Gastroesophageal sphincter (tissue), 4 donors: ENCODE measurements at regions not wholly inside any gene's neighbourhood (a gene's known extent, or its start where the extent isn't known, plus 50 kb on each side); places are given as distances from the start of the nearest gene placed in this dataset.

ENCODE experiments used
- ATAC-seq: fragments of 150-250 bp; one replicate; pipeline ENCODE4 v1.9.1; 2016; ENCODE audit warnings: mild to moderate bottlenecking, moderate library complexity
- H3K27ac ChIP-seq, 4 donors: fragments of 200-600 bp; sonication (generic) in 3 of 4; 1 replicate in 3 of 4; 2 replicates in 1 of 4; pipeline ENCODE4 v1.5.1; 2016 to 2019
- H3K27me3 ChIP-seq: fragments of 200-600 bp; sonication (generic); one replicate; pipeline ENCODE4 v1.5.1; 2019
- H3K36me3 ChIP-seq, 2 donors: fragments of 200-600 bp; sonication (generic); one replicate each; pipeline ENCODE4 v1.5.1; 2019; ENCODE audit warnings: control low read depth in 1 of 2
- H3K4me1 ChIP-seq, 3 donors: fragments of 200-600 bp; sonication (generic); 1 replicate in 2 of 3; 2 replicates in 1 of 3; pipeline ENCODE4 v1.5.1; 2016 to 2019; ENCODE audit warnings: control low read depth in 2 of 3
- H3K4me3 ChIP-seq, 2 donors: fragments of 200-600 bp; sonication (generic); one replicate each; pipeline ENCODE4 v1.5.1; 2019; ENCODE audit warnings: mild to moderate bottlenecking in 1 of 2, moderate library complexity in 1 of 2
- H3K9me3 ChIP-seq, 3 donors: fragments of 200-600 bp; sonication (generic); one replicate each; pipeline ENCODE4 v1.5.1; 2017 to 2019; ENCODE audit warnings: control low read depth in 2 of 3
- EP300 ChIP-seq: sonication (generic); formaldehyde crosslinking; IDR thresholded peaks from one replicate; pipeline ENCODE4 v1.6.1; 2017; ENCODE audit warnings: antibody characterized with exemption, mild to moderate bottlenecking
- POLR2A ChIP-seq, 2 donors: fragments of 450-650 bp; IDR thresholded peaks; one replicate each; pipeline ENCODE4 v1.6.1; 2017; ENCODE audit warnings: antibody characterized with exemption in 2 of 2, mild to moderate bottlenecking in 2 of 2, moderate library complexity in 1 of 2
- POLR2AphosphoS5 ChIP-seq: sonication (generic); formaldehyde crosslinking; IDR thresholded peaks from one replicate; pipeline ENCODE4 v1.6.1; 2017; ENCODE audit warnings: antibody characterized with exemption
- WGBS, 2 donors: methylation state at CpG; one replicate each; pipeline ENCODE4 v1.1.5; 2018; ENCODE audit warnings: low coverage in 1 of 2; 5-methylcytosine and 5-hydroxymethylcytosine counted together
- TF ChIP-seq, protein P1 (sequence below), 4 experiments: fragments of 200-600 bp in 2 of 4; fragments of 450-650 bp in 2 of 4; sonication (generic) in 1 of 4; IDR thresholded peaks; one replicate each; pipeline ENCODE4 v1.5.1; 2017 to 2019; ENCODE audit warnings: antibody characterized with exemption in 4 of 4, mild to moderate bottlenecking in 2 of 4, moderate library complexity in 2 of 4

GRCh38 chr20:57800791-57801430 lies 91.1 kb upstream of the PMEPA1 start:
- no peak for TF ChIP-seq POLR2AphosphoS5
- TF ChIP-seq EP300: no peak
- no peak for TF ChIP-seq POLR2A (IDR thresholded peaks at IDR 0.05)
- TF ChIP-seq, protein P1, sequence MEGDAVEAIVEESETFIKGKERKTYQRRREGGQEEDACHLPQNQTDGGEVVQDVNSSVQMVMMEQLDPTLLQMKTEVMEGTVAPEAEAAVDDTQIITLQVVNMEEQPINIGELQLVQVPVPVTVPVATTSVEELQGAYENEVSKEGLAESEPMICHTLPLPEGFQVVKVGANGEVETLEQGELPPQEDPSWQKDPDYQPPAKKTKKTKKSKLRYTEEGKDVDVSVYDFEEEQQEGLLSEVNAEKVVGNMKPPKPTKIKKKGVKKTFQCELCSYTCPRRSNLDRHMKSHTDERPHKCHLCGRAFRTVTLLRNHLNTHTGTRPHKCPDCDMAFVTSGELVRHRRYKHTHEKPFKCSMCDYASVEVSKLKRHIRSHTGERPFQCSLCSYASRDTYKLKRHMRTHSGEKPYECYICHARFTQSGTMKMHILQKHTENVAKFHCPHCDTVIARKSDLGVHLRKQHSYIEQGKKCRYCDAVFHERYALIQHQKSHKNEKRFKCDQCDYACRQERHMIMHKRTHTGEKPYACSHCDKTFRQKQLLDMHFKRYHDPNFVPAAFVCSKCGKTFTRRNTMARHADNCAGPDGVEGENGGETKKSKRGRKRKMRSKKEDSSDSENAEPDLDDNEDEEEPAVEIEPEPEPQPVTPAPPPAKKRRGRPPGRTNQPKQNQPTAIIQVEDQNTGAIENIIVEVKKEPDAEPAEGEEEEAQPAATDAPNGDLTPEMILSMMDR (IDR thresholded peaks at IDR 0.05): no peak
- H3K9me3 ChIP-seq: no peaks in the 10 kb centered on the region
- no peak overlapping the region for H3K27ac ChIP-seq
- H3K27me3 ChIP-seq: no peaks in the 10 kb centered on the region
- no peaks in the 10 kb centered on the region for H3K4me1 ChIP-seq
- no peak overlapping the region for H3K4me3 ChIP-seq
- ATAC-seq: no peak
- WGBS, 2 donors: 51 to 73% methylated on average over 6 to 16 of the region's 17 CpGs
- H3K36me3 ChIP-seq: no peaks in the 10 kb centered on the region

GRCh38 chr20:57797401-57797800 lies 87.6 kb upstream of the PMEPA1 start:
- no peak overlapping the region for H3K4me3 ChIP-seq
- no peaks in the 10 kb centered on the region for H3K9me3 ChIP-seq
- no peaks in the 10 kb centered on the region for H3K36me3 ChIP-seq
- H3K27me3 ChIP-seq: no peaks in the 10 kb centered on the region
- no peak for ATAC-seq
- TF ChIP-seq, protein P1 (IDR thresholded peaks at IDR 0.05): no peak
- no peak for TF ChIP-seq POLR2A (IDR thresholded peaks at IDR 0.05)
- no peak for TF ChIP-seq POLR2AphosphoS5
- no peak for TF ChIP-seq EP300
- WGBS, 2 donors: 100% methylated on average over 1 of the region's 1 CpG
- H3K4me1 ChIP-seq: no peaks in the 10 kb centered on the region
- no peak overlapping the region for H3K27ac ChIP-seq

GRCh38 chr20:57795977-57796560 lies 86.3 kb upstream of the PMEPA1 start:
- no peaks in the 10 kb centered on the region for H3K36me3 ChIP-seq
- TF ChIP-seq EP300 (no peak), POLR2A (IDR thresholded peaks at IDR 0.05) (no peak), POLR2AphosphoS5 (no peak)
- TF ChIP-seq, protein P1 (IDR thresholded peaks at IDR 0.05): no peak
- ATAC-seq: no peak
- no peak overlapping the region for H3K4me3 ChIP-seq
- no peaks in the 10 kb centered on the region for H3K9me3 ChIP-seq
- H3K27ac ChIP-seq: no peak overlapping the region
- H3K27me3 ChIP-seq: no peaks in the 10 kb centered on the region
- H3K4me1 ChIP-seq: no peaks in the 10 kb centered on the region
- WGBS, 2 donors: 80 to 83% methylated on average over 6 to 7 of the region's 8 CpGs

DNA sequence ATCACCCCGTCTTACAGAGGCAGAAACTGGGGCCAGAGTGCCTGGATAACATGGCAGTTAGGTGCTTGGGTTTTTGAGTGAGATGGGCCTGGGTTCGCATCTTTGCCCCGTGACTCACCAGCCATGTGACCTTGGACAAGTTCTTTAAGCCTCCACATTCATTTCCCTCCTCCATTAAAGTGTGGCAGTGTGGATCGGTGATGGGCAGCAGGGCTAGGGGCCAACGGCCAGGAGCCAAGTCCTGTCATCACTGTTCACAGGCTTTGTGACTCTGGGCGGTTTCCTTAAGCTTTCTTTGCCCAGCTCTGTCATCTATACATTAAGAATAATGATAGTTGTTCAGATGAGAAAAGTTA lies 85.5 kb upstream of the PMEPA1 start:
- Histone ChIP-seq H3K27ac (no peak overlapping the region), H3K9me3 (no peaks in the 10 kb centered on the region), H3K4me1 (no peaks in the 10 kb centered on the region), H3K27me3 (no peaks in the 10 kb centered on the region), H3K4me3 (no peak overlapping the region), H3K36me3 (no peaks in the 10 kb centered on the region)
- WGBS, 2 donors: 83 to 85% methylated on average over 3 to 6 of the region's 6 CpGs
- ATAC-seq: no peak
- TF ChIP-seq EP300 (no peak), POLR2AphosphoS5 (no peak), POLR2A (IDR thresholded peaks at IDR 0.05) (no peak)
- TF ChIP-seq, protein P1 (IDR thresholded peaks at IDR 0.05): no peak
